Activated CD4-positive, alpha-beta T cell treated with anti-CD3 and anti-CD28 coated beads, Interleukin-2, amount 50 U/mL, for 24 hours (primary cell): ENCODE measurements at regions not wholly inside any gene's neighbourhood (a gene's known extent, or its start where the extent isn't known, plus 50 kb on each side); places are given as distances from the start of the nearest gene placed in this dataset.
"Not testable (repeated sequence)": the region's sequence is repeated elsewhere in the genome, so short reads cannot be mapped to it uniquely, and the experiment has no call there.

Source experiments
- DNase-seq, 2 donors: peaks; one replicate each; pipeline ENCODE4 v3.0.0-alpha.2; 2020; ENCODE audit warnings: low read depth in 1 of 2, low spot score in 1 of 2

DNA sequence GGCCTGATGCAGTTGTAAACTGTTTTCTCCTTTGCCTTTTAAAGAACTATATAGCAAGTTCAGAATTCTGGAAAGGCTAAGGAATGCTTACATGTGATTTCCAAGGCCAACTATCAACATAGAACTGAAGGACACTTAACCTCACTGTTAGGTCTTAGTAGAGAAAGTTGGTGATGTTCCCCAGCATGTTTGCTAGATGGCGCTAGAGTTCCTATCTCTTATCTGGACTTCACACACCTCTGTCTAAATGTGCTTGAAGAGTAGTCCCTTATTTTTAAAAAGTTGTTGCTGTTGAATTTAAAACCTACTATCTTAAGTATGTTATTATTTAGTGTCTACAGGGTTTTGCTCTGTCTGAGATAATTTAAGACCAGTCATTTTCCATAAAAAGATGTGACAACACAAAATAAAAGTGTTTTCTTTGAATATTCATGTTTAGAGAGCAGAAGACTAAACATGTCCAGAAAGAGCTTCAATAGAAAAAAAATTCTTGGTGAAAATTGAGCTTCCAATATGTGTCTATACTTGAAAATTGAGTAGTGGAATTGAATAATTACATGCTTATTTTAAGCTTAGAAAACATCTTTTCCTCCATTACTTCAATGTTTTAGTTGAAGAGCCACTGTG lies 237.3 kb downstream of the S1PR1 start:
- DNase-seq = no peak

DNA sequence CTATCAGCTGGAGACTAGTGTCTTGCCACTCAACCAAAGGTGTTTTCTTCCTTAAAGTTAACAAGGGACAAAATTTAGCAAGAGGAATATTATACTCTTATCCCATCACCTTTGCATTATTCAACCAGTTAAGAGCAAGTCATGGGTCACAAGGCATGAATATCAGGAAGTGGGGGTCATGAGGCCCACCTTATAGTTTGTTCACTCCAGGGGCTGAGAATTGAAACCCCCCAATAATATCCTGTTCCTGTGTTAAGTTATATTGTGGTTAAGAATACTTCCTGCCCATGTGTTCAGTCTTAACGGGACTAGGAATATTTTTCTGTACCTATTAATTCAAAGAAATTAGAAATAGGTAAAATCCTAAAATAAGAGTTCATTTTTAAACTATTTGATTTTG lies 239.7 kb downstream of the S1PR1 start:
- DNase-seq = no peak

DNA sequence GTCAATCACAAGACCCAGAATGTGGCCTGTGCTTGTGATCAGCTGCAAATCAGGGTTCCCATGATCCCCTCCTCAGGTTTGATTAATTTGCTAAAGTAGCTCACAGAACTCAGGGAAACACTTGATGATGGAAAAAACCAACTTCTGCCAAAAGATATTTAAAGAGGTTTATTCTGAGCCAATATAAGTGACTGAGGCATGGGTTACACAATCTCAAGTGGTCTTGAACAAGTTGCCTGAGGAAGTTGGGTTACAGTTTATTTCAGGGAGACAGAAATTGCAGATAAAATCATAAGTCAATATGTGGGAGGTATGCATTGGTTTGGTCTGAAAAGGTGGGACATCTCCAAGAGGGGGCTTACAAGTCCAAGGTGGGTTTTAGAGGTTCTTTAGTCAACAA lies 243.1 kb downstream of the S1PR1 start:
- DNase-seq = no peak

DNA sequence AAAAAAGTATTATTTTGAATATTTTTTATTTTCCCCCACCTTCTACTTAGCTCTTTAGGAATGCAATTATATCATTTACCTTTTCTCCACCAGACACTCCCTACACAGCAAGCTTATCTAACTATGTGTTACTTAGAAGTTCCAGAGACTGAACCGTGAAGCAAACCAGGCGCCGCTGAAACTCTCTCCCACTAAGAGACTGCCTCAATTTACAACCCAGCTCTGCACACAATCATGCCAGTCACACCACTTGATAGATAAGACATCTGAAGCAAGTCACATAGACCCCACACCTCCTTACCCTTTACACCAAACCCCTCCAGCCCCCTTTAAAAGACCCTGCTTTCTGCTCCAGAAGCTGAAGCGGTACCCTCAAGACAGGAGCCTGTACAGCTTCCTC lies 245.5 kb downstream of the S1PR1 start:
- DNase-seq = no peak

DNA sequence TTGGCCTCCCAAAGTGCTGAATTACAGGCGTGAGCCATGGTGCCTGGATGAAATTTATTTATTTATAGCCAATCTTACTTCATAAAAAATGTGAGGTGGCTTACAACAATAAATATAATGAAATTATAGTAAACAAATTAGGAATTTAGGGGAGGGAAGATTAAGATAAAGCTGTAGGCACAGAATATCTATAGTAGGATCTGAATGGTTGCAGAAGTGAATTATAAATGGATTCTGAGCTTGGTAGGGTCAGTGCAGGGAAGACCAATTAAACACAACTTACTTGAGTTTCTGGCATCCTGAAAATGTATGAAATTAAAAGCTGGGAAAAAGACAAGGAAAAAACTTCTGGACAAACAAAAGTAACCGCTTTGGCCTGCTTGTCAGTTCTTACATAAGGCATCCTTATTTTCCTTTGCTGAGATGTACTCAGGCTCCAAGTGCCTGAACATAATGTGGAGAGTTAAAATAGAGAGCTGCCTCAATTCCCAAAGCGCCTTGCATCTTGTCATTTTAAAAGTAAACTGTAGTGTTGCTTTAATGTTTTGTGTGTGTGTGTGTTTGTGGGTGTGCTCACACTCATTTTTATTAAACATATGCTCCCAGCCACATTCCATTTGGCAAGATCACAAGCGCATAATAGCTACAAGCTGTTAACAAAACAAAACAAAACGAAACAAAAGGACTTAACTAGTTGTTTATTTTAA lies 247.3 kb downstream of the S1PR1 start:
- no peak for DNase-seq

DNA sequence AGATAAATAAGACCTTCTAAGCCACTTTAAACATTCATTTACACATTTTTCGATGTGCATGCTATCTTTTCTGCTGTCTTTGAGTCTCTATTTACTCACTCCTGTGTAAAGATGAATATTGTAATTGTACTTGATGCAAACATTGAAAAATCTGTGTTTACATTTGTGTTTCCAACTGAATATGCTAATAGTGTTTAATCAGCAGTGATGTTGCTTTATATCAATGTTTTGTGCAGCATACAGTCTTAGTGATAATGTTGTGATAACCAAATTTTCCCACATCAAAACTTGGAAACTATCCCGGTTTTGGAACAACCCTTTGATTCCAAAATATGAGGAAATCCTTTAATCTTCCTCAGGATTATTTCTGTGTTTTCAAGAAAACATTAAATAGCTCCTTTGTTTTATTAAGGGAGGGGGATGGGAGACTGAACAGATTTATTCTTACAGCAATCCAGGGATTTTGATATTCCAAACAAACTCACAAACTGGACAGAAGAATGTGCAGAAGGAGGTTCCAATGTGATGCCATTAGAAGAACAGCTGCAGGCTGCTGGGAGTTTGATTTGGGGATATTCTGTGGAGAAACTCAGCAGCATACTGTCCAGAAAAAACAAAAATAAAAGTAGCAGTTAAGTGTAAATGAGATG lies 248.0 kb downstream of the S1PR1 start:
- DNase-seq = no peak

DNA sequence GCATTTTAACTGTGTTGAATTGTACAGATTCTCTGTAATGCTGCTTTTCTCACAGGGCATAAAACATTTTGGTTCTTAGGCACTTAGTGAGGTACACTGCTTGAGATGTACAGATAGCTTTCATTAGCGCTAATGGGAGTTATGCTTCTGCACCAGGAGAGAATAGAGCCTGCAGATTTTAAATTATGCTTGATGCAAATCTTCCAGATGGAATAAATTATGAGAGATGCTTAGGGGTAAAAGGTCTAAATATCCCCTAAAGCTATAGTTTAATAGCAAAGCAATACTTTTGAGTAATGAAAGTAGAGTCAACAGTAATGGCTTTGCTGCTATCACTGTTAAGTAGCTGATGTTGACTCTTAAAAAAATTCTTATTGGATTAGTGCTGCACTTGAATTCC lies 248.9 kb downstream of the S1PR1 start:
- DNase-seq = no peak

DNA sequence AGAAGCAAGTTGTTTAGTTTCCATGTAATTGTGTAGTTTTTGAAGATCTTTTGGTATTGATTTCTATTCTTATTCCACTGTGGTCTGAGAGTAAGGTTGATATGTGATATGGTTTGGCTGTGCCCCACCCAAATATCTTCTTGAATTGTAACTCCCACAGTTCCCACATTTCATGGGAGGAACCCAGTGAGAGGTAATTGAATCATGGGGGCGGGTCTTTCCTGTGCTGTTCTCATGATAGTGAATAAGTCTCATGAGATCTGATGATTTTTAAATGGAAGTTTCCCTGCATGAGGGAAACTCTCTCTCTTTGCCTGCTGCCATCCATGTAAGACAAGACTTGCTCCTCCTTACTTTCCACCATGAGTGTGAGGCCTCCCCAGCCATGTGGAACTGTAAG lies 255.3 kb downstream of the S1PR1 start:
- not testable (repeated sequence) for DNase-seq

DNA sequence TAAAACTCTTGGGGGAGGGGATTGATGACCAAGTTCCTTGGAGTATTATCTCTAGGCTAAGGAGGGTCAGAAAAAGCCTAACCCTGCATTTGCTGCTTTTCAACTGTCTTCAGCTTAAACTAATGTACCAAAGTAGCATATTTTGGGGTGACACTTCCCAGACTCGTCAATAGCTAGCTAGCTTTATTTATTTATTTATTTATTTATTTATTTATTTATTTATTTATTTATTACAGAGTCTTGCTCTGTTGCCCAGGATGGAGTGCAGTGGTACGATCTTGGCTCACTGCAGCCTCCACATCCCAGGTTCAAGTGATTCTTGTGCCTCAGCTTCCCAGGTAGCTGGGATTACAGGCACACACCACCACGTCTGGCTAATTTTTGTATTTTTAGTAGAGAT lies 257.1 kb downstream of the S1PR1 start:
- DNase-seq = not testable (repeated sequence)

DNA sequence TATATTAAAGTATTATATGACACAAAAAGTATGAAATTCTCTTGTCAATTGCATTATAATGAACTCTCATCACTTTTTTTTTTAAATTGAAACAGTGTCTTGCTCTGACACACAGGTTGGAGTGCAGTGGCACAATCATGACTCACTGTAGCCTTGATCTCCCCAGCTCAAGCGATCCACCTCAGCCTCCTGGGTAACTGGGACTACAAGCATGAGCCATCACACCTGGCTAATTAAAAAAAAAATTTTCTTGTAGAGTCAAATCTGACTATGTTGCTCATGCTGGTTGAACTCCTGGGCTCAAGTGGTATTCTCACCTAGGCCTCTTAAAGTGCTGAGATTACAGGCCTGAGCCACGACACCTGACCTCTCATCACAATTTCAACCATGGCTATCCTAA lies 259.3 kb downstream of the S1PR1 start:
- no peak for DNase-seq

DNA sequence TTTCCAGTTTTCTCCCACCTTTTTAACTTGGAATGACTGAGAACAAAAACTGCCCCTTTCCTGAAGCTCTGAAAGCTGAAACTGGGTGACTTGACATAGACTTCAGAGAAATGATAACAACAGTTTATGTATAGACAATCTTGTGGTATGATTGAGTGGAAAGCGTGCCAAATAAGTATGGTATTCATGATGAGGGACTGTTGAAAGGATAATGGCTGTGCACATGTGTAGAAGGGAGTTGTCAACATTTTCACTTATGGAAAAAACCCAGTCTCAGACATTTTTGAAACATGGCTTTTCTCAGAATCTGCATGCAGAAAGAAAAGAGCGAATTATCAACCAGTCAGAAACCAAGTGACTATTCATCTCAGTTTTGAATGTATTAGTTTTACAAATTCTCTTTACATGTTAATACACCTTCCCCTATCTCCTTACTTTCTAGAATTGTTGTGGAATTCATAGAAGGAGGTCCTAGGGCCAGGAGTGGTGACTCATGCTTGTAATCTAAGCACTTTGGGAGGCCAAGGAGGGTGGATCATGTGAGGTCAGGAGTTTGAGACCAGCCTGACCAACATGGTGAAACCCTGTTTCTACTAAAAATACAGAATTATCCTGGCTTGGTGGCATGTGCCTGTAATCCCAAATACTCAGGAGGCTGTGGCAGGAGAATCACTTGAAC lies 261.2 kb downstream of the S1PR1 start:
- no peak for DNase-seq

DNA sequence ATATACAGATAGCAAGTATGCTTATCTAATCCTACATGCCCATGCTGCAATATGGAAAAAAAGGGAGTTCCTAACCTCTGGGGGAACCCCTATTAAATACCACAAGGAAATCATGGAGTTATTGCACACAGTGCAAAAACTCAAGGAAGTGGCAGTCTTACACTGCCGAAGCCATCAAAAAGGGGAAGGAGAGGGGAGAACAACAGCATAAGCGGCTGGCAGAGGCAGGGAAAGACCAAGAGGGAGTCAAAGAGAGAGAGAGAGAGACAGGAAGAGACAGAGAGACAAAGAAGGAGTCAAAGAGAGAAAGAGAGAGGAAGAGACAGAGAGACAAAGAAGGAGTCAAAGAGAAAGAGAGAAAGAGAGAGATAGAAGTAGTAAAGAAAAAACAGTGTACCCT lies 267.3 kb downstream of the S1PR1 start:
- DNase-seq = not testable (repeated sequence)

DNA sequence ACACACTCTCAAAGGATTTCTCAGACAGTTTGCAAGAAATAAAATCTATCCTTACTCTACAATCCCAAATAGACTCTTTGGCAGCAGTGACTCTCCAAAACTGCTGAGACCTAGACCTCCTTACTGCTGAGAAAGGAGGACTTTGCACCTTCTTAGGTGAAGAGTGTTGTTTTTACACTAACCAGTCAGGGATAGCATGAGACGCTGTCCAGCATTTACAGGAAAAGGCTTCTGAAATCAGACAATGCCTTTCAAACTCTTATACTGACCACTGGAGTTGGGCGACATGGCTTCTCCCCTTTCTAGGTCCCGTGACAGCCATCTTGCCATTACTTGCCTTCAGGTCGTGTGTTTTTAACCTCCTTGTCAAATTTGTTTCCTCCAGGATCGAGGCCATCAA lies 268.4 kb downstream of the S1PR1 start:
- not testable (repeated sequence) for DNase-seq

DNA sequence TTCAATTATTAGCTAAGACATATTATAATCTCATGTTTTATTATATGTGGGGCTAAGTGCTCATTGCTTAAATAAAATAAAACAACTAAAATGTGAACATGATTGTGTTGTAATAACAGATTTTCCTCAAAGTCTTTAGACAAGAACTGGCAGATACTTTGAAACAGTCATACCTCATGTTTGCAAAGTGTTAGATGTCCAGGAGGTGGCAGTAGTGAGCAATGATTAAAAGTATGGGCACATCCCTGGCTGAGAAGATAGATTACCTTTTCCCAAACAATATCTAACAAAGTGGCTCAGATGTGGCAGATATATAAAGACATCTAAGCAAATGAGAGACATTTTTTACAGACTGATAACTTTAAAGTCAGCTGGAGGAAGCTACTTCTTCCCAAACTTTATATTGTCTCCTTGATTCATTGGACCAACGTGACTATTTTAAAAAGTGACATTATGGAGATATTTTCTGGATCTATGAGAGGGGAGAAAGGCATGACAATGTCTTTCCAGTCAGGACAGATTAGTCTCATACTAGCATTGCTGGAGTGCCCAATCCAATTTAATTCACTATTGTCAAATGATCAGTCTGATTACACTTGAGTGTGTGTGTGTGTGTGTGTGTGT lies 269.8 kb downstream of the S1PR1 start:
- DNase-seq = peak in 1 of 2 donors; percentile 47

DNA sequence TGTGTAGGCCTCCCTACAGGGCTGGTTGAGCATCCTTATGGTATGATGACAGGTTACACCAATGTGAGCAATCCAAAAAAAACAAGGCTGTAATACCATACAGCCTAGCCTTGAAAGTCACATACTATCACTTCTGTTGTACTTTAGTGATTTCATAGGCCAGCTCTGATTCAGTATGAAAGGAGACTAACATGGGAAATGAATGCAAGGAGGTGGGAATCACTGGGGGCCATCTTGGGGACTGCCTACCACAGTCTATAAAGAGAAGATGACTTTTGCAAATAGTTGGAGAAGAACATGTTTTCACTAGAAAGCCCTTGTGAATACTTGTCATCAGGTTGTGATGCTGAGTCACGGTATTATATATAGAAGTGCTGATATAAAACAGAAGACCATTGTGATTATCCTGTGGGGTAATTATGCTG lies 270.7 kb downstream of the S1PR1 start:
- DNase-seq = no peak

DNA sequence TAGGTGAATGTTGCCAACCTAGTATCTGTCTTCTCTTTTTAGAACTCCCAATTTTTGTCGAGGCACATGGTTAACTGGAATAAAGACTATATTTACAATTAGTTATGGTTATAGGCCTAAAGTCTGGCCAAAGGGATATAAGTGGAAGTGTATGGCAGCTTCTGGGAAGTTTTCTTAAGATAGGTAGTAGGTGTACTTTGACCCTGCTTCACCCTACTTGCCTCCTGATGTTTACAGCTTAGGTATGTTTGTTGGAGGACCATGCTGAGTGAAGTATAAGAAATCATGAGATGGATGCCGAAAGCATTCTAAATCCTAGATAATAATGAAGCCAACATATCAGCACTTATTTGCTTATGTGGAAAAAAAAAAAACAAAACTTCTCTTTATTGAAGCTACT lies 272.1 kb downstream of the S1PR1 start:
- no peak for DNase-seq

DNA sequence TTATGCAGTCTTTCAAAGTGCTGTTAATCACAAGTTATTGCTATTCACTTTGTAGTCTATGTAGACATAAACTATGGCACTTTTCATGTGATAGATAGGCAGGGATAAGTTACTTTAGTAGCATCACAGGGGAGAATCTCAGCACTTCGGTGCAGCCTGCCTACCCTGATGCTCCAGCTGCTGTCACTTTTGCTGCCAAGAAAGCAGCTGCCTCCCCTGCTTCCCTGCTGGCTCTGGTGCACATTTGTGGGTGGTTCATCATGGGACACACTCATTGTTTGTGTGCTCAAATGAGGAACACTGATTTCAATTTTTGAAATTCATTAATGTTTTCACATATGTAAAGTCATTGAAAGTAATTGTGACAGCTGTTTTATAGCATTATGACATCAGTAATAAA lies 272.6 kb downstream of the S1PR1 start:
- no peak for DNase-seq

DNA sequence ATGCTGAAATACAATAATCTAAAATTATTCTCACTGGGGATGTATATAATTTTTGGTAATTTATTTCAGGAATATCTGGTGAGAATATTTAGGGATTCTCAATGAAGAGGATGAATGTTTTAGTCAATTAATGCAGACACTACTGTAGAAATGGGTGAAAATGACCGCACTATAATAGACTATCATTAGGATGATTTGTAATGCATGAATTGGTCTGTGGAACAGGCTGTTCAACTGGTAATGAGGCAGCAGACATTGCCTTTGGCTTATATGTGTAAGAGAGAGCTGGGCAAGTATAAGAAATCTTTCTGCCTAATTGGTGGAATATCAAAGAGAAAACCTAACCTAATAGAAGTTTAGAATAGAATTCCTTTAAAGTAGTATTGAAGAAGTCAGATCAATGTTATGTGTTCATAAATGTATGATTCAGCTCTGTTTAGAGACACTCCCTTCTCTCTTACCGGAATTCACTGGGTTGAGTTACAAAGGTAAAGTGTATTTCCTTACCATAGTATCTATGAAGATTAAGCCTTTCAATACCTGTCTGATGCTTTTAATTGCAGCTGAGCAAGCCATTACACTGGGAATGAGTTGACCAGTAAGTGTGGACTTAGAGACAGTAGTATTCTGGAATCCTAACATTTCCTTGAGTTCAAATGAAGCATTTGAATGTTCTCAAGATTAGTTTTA lies 274.5 kb downstream of the S1PR1 start:
- DNase-seq = no peak

DNA sequence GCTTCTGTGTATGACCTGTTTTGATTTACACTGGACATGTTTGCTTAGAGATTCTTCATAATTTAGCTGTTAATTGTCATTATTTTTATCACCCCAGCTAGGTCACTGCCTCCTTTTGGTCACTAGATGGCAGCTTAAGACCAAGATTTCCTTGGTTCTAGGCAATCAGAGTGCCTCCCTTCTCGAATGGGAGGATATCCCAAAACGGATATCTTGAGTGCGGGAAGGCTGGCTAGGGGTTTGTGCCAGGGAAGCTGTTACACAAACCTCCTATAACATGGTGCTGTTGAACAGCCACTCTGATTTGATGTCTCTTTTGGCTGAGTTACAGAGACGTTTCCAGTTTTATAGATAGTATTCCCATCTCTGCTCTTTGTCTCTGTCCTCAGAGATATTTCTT lies 283.5 kb downstream of the S1PR1 start:
- DNase-seq = peak in 1 of 2 donors; percentile 3

DNA sequence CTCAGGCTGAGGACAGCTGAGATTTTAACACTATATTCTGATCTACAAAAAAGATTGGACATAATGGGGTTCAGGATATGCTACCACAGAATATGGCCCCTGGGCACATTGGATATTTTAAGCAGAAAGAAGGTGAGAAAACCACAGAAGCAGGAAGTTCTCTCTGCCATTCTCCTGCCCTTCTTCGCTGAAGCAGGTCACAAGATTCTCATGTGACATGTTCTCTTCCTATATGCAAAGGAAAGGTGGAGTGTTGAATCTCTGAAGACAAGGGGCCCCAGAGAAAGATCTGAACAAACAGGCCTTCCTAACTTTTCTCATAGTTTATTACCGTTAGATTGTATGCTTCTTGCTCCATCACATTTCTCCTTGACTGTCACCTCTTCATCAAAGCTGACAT lies 285.7 kb downstream of the S1PR1 start:
- DNase-seq = no peak

DNA sequence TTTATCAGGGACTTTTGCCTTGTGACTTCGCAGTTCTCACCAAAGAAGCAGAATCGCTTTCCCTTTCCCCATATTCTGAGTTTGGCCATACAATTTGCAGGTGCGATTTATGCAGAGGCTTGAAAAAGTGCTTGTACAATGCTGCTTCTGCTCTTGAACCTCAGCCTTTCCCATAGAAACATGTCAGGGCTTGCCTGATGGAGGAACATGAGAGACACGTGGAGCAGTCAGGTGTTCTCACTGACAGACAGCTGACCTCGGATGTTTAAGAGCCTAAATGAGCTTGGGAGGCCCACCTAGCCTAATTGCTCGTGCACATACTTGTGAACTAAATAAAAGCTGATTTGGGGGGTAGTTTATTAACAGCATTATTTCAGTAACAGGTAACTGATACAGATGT lies 290.0 kb downstream of the S1PR1 start:
- no peak for DNase-seq
